ENCODE measurements at regions not wholly inside any gene's neighbourhood (a gene's known extent, or its start where the extent isn't known, plus 50 kb on each side); places are given as distances from the start of the nearest gene placed in this dataset.
"Not testable (repeated sequence)": the region's sequence is repeated elsewhere in the genome, so short reads cannot be mapped to it uniquely, and the experiment has no call there.

GRCh38 chrX:142295190-142295589 is 90.1 kb upstream of the MAGEC2 start:
- no peak for DNase-seq
- CTCF ChIA-PET = no interaction called here
- H3K27ac Mint-ChIP-seq (ENCODE audit: unreplicated experiment) = no peak overlapping the region
- TF ChIP-seq CTCF (IDR thresholded peaks at IDR 0.05; ENCODE audit: unreplicated experiment) = no peak
- H3K36me3 Mint-ChIP-seq (ENCODE audit: insufficient read depth, unreplicated experiment) = no peaks in the 10 kb centered on the region
- intact Hi-C loops (cut with micrococcal nuclease; ENCODE audit: unreplicated experiment) = no loop called here
- BruUV-seq (replicated peaks) = no TSS peak
- H3K9me3 Mint-ChIP-seq (ENCODE audit: low read depth, unreplicated experiment) = peaks cover 16% of the 10 kb centered on the region
- no peaks in the 10 kb centered on the region for H3K27me3 Mint-ChIP-seq (ENCODE audit: unreplicated experiment)
- no peak overlapping the region for H3K4me3 Mint-ChIP-seq (ENCODE audit: low read depth, unreplicated experiment)
- H3K4me1 Mint-ChIP-seq (ENCODE audit: low read depth, unreplicated experiment) = no peaks in the 10 kb centered on the region

- BruUV-seq (replicated peaks); DNase-seq; CTCF ChIA-PET; H3K4me3 Mint-ChIP-seq (ENCODE audit: low read depth, unreplicated experiment); H3K36me3 Mint-ChIP-seq (ENCODE audit: insufficient read depth, unreplicated experiment); H3K27me3 Mint-ChIP-seq (ENCODE audit: unreplicated experiment); H3K4me1 Mint-ChIP-seq (ENCODE audit: low read depth, unreplicated experiment); H3K27ac Mint-ChIP-seq (ENCODE audit: unreplicated experiment); H3K9me3 Mint-ChIP-seq (ENCODE audit: low read depth, unreplicated experiment); intact Hi-C loops (cut with micrococcal nuclease; ENCODE audit: unreplicated experiment): not testable (repeated sequence)
Observed at GRCh38 chrX:142270166-142270565, 65.1 kb upstream of the MAGEC2 start.

- intact Hi-C loops (cut with micrococcal nuclease; ENCODE audit: unreplicated experiment) = no loop called here
- no peak for DNase-seq
- CTCF ChIA-PET = no interaction called here
- H3K9me3 Mint-ChIP-seq (ENCODE audit: low read depth, unreplicated experiment) = peaks cover 5% of the 10 kb centered on the region
- TF ChIP-seq CTCF (IDR thresholded peaks at IDR 0.05; ENCODE audit: unreplicated experiment) = no peak
- H3K4me1 Mint-ChIP-seq (ENCODE audit: low read depth, unreplicated experiment) = no peaks in the 10 kb centered on the region
- H3K27me3 Mint-ChIP-seq (ENCODE audit: unreplicated experiment) = no peaks in the 10 kb centered on the region
- BruUV-seq (replicated peaks) = no TSS peak
- no peak overlapping the region for H3K27ac Mint-ChIP-seq (ENCODE audit: unreplicated experiment)
- H3K36me3 Mint-ChIP-seq (ENCODE audit: insufficient read depth, unreplicated experiment) = no peaks in the 10 kb centered on the region
- no peak overlapping the region for H3K4me3 Mint-ChIP-seq (ENCODE audit: low read depth, unreplicated experiment)
Observed at GRCh38 chrX:142266417-142266816, 61.3 kb upstream of the MAGEC2 start.

- H3K4me1 Mint-ChIP-seq (ENCODE audit: low read depth, unreplicated experiment); H3K27ac Mint-ChIP-seq (ENCODE audit: unreplicated experiment); intact Hi-C loops (cut with micrococcal nuclease; ENCODE audit: unreplicated experiment); H3K27me3 Mint-ChIP-seq (ENCODE audit: unreplicated experiment); BruUV-seq (replicated peaks); H3K36me3 Mint-ChIP-seq (ENCODE audit: insufficient read depth, unreplicated experiment); DNase-seq; CTCF ChIA-PET; H3K9me3 Mint-ChIP-seq (ENCODE audit: low read depth, unreplicated experiment); H3K4me3 Mint-ChIP-seq (ENCODE audit: low read depth, unreplicated experiment): not testable (repeated sequence)
Observed at GRCh38 chrX:142265549-142265948, 60.5 kb upstream of the MAGEC2 start.

- no peak overlapping the region for H3K4me3 Mint-ChIP-seq (ENCODE audit: low read depth, unreplicated experiment)
- no peak overlapping the region for H3K27ac Mint-ChIP-seq (ENCODE audit: unreplicated experiment)
- no TSS peak for BruUV-seq (replicated peaks)
- CTCF ChIA-PET = no interaction called here
- H3K27me3 Mint-ChIP-seq (ENCODE audit: unreplicated experiment) = no peaks in the 10 kb centered on the region
- H3K4me1 Mint-ChIP-seq (ENCODE audit: low read depth, unreplicated experiment) = no peaks in the 10 kb centered on the region
- intact Hi-C loops (cut with micrococcal nuclease; ENCODE audit: unreplicated experiment) = no loop called here
- peaks cover 7% of the 10 kb centered on the region for H3K9me3 Mint-ChIP-seq (ENCODE audit: low read depth, unreplicated experiment)
- DNase-seq = no peak
- H3K36me3 Mint-ChIP-seq (ENCODE audit: insufficient read depth, unreplicated experiment) = no peaks in the 10 kb centered on the region
- no peak for TF ChIP-seq CTCF (IDR thresholded peaks at IDR 0.05; ENCODE audit: unreplicated experiment)
Observed at GRCh38 chrX:142256935-142257334, 51.8 kb upstream of the MAGEC2 start.

Measured in Calu3 (cell line).